WI38 (cell line): ENCODE measurements at regions not wholly inside any gene's neighbourhood (a gene's known extent, or its start where the extent isn't known, plus 50 kb on each side); places are given as distances from the start of the nearest gene placed in this dataset.
"Not testable (repeated sequence)": the region's sequence is repeated elsewhere in the genome, so short reads cannot be mapped to it uniquely, and the experiment has no call there.

ENCODE experiments used
- H3K4me3 ChIP-seq: 2 replicates; pipeline ENCODE4 v1.5.1; 2011; ENCODE audit warnings: low read depth, mild to moderate bottlenecking, control low read depth, low read length
- TF ChIP-seq, protein P1 (sequence below): IDR thresholded peaks from 2 replicates; pipeline ENCODE4 v1.5.1; 2012; ENCODE audit warnings: low read depth, mild to moderate bottlenecking, control low read depth, low read length

DNA sequence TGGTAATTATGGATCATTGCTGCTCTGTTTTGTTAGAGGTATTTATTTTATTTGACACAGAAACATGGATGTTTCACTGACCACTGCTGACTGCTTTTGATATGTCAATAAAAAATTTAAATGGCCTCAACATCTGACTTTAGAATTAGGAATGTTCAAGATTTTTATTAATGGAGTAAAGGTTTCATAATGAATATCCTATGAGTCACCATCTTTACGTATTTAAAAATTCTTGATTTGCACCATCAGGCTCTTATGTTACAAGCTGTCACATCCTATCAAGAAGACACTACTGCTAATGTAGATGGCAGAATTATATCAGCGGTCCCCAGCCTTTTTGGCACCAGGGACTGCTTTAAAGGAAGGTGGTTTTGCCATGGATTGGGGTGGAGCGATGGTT, 578.7 kb upstream of the NRP1 start:
- H3K4me3 ChIP-seq: no peak overlapping the region
- TF ChIP-seq, protein P1, sequence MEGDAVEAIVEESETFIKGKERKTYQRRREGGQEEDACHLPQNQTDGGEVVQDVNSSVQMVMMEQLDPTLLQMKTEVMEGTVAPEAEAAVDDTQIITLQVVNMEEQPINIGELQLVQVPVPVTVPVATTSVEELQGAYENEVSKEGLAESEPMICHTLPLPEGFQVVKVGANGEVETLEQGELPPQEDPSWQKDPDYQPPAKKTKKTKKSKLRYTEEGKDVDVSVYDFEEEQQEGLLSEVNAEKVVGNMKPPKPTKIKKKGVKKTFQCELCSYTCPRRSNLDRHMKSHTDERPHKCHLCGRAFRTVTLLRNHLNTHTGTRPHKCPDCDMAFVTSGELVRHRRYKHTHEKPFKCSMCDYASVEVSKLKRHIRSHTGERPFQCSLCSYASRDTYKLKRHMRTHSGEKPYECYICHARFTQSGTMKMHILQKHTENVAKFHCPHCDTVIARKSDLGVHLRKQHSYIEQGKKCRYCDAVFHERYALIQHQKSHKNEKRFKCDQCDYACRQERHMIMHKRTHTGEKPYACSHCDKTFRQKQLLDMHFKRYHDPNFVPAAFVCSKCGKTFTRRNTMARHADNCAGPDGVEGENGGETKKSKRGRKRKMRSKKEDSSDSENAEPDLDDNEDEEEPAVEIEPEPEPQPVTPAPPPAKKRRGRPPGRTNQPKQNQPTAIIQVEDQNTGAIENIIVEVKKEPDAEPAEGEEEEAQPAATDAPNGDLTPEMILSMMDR: no peak

GRCh38 chr10:33909476-33909875, 575.0 kb upstream of the NRP1 start:
- H3K4me3 ChIP-seq: not testable (repeated sequence)

DNA sequence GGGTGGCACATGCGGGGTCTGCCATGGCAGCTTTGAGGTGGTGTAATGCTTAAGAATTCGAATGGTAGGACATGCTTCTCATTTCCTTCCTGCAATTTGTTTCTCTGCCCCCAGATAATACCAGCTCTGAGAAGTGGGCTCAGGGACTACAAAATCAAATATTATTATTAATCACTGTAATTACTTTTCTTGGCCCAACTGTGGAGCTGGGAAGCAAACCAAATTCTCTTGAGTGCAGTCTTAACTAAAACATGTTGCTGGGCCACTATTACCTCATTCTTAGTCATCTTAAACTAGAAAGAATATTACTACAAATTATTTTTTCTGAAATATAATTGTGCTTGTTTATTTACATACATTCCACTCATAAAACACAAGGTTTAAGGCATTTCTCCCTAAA, 566.7 kb upstream of the NRP1 start:
- TF ChIP-seq, protein P1: no peak

DNA sequence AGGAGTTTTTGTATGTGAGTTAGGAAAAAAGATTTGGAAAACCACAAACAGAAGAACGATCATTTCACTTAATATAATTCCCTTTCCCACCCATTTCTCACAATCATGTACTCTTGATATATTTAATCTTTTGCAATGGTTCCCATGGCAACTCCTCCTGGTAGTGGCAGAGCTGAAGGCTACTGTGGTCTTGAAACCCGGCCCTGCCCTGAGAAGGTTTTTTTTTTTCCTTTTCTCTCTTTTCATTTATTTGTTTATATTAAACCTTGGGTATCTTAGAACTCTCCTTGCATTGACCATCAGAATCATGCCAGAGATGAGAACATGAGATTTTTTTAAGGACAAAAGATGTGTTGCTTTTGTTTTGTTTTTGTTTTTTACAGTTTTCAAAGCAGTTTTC, 566.1 kb upstream of the NRP1 start:
- TF ChIP-seq, protein P1: no peak
- no peak overlapping the region for H3K4me3 ChIP-seq

More for the DNA sequence above, 566.7 kb upstream of the NRP1 start:
- no peak overlapping the region for H3K4me3 ChIP-seq

DNA sequence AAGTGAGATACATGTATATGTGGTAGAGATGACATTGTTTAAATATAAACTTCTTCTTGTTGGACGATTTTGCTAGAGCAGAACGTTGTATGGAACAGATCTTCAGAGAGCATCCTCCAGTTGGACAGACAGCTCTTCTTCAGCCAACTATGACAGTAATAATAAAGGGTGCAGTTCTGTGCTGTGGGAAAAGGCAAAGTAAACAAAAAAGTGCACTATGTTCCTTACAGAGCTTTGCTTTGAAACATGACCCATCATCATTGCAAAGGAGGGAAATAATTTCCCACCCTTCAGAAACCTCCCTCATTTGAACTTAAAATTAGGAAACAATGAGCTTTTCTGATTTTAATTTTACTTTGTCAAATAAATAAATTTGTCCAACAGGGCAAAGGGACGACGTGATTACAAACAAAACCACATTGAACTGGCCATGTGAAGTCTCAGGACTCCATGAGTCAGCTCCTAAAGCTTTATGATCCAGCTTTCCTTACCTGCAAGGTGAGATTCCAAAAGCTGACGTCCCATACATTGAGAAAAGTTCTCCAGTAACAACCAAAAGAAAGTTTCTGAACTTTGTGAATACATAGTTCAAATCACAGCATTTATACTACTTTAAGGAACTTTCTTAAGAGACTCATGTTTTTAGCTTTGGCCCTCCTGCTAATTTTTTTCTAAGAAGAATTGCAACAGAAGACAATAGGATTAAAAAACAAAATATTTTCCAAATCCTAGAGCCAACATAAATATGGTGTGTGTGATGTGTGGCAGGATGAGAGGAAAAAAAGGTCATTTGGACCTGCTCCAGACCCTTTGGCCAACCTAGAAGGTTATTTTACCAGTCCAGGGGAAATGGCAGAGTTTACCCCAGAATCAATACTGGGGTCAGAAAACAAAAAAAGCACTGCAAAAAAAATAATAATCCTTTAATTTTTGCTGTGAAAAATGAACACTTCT, 565.4 kb upstream of the NRP1 start:
- no peak overlapping the region for H3K4me3 ChIP-seq
- TF ChIP-seq, protein P1: no peak

GRCh38 chr10:33897291-33897752, 562.9 kb upstream of the NRP1 start:
- no peak overlapping the region for H3K4me3 ChIP-seq
- TF ChIP-seq, protein P1: no peak

GRCh38 chr10:33893506-33893905, 559.0 kb upstream of the NRP1 start:
- no peak overlapping the region for H3K4me3 ChIP-seq
- TF ChIP-seq, protein P1: no peak
